Omental fat pad (tissue), 3 donors: ENCODE measurements at regions not wholly inside any gene's neighbourhood (a gene's known extent, or its start where the extent isn't known, plus 50 kb on each side); places are given as distances from the start of the nearest gene placed in this dataset.
A peak's percentile ranks its signal among the peaks of the same experiment; 100 is the strongest.

Experiments
- ATAC-seq: fragments of 150-250 bp; one replicate; pipeline ENCODE4 v1.9.1; 2016; ENCODE audit warnings: mild to moderate bottlenecking, moderate library complexity; ENCODE audit not compliant: low FRiP score
- DNase-seq: peaks from one replicate; pipeline ENCODE4 v3.0.0-alpha.2; 2019; ENCODE audit warnings: low spot score
- TF ChIP-seq, protein P1 (sequence below), 3 donors: fragments of 450-650 bp; IDR thresholded peaks; one replicate each; pipeline ENCODE4 v1.5.1; 2016 to 2017; ENCODE audit warnings: antibody characterized with exemption in 3 of 3, mild to moderate bottlenecking in 3 of 3, moderate library complexity in 2 of 3

GRCh38 chr10:3271354-3272115, 99.0 kb upstream of the PITRM1 start:
- TF ChIP-seq, protein P1, sequence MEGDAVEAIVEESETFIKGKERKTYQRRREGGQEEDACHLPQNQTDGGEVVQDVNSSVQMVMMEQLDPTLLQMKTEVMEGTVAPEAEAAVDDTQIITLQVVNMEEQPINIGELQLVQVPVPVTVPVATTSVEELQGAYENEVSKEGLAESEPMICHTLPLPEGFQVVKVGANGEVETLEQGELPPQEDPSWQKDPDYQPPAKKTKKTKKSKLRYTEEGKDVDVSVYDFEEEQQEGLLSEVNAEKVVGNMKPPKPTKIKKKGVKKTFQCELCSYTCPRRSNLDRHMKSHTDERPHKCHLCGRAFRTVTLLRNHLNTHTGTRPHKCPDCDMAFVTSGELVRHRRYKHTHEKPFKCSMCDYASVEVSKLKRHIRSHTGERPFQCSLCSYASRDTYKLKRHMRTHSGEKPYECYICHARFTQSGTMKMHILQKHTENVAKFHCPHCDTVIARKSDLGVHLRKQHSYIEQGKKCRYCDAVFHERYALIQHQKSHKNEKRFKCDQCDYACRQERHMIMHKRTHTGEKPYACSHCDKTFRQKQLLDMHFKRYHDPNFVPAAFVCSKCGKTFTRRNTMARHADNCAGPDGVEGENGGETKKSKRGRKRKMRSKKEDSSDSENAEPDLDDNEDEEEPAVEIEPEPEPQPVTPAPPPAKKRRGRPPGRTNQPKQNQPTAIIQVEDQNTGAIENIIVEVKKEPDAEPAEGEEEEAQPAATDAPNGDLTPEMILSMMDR (IDR thresholded peaks at IDR 0.05): no peak

GRCh38 chr10:3270577-3271316, 98.2 kb upstream of the PITRM1 start:
- DNase-seq (no peak), ATAC-seq (no peak)
- TF ChIP-seq, protein P1 (IDR thresholded peaks at IDR 0.05): no peak

More at GRCh38 chr10:3271354-3272115, 99.0 kb upstream of the PITRM1 start:
- DNase-seq: no peak
- no peak for ATAC-seq

DNA sequence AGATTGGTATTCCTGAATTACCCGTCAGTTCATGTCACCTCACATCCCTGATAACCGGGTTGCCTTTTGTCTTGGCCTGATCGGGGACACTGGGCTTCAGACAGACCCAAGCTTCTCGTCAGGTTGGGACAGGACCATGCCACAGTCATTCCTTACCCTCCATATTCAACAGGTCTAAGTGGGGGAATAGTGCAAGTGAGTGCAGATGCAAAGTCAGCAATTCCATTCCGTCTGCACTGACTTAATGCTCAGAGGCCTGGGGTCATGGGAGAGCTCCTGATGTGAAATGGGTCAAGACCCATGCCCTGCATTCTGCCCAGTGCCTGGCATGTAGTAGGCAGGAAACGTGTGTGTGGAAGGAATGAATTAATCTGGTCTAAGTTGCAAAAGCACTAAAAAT, 95.4 kb upstream of the PITRM1 start:
- TF ChIP-seq, protein P1 (IDR thresholded peaks at IDR 0.05): no peak
- ATAC-seq: no peak

GRCh38 chr10:3265088-3265487, 92.5 kb upstream of the PITRM1 start:
- ATAC-seq (no peak), DNase-seq (no peak)
- TF ChIP-seq, protein P1 (IDR thresholded peaks at IDR 0.05): no peak

More for the DNA sequence above, 95.4 kb upstream of the PITRM1 start:
- DNase-seq: no peak

DNA sequence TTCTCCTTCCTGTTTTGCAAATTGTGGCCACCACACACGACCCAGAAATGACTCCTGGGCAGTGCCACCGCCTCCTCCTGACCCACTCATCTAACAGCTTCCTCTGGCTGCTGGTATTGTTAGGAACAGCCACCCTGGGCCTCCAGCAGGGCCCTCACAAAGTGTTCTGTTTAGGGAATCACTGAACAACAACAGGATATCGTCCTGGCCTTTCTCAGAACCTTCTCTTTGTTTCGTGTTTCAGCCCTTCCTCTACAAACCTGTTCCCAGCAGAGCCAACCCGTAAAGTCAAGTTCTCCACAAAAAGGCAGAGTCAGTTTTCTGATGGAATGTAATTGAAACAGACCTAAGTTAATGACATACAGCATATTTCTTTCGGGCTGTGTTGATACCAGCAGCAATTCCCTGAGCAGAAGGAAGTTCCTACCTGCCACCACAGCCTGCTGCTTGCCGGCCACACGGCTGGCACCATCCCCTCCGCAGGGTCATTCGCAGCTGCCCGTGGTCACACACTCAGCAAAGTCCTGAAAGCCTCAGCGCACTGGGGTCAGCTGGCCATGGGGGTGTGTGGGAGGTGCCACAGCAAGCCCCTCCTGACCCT, 91.7 kb upstream of the PITRM1 start:
- TF ChIP-seq, protein P1 (IDR thresholded peaks at IDR 0.05): no peak
- ATAC-seq (peak; percentile 43), DNase-seq (no peak)

DNA sequence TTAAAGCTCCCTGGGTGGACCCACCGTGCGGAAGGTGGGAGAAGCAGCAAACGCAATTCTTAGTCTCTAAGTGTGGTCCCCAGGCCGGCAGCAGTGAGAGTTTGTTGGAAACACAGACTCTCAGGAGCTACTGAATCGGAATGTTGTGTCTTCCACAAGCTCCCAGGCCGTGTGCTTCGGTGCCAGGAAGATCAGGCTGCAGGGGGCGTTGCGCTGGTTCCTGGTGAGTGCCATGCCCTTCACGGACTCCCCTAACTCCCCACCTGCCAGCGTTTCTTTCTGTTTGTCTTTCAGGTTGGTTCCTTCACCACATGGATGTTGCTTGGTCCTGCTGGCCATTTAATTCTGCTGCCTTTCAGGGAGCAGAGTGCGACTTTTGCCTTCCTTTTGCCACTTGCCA, 91.2 kb upstream of the PITRM1 start:
- ATAC-seq: no peak
- DNase-seq: no peak
- TF ChIP-seq, protein P1 (IDR thresholded peaks at IDR 0.05): no peak
